Left cardiac atrium (tissue), 4 donors: ENCODE measurements at regions not wholly inside any gene's neighbourhood (a gene's known extent, or its start where the extent isn't known, plus 50 kb on each side); places are given as distances from the start of the nearest gene placed in this dataset.
"Not testable (repeated sequence)": the region's sequence is repeated elsewhere in the genome, so short reads cannot be mapped to it uniquely, and the experiment has no call there.

Experiments
- ATAC-seq, 2 donors: fragments of 200-7000 bp; cut with Tn5 transposase; one replicate each; pipeline ENCODE4 v1.9.1; 2020; ENCODE audit warnings: mild to moderate bottlenecking in 2 of 2, moderate library complexity in 2 of 2
- DNase-seq: peaks from one replicate; pipeline ENCODE4 v3.0.0-alpha.2; 2020
- intact Hi-C, 2 donors: fragments of 100-400 bp; cut with DNase I; formaldehyde crosslinking; loops; one replicate each; pipeline versions ENCODE4 v1.14.1 to v1.15.1; 2022 to 2023
- donor health status: DM: no; HTN: yes; CAD: no.
- donor health status: DM: no; HTN: yes; CAD: no; lungs with severe emphysema.
- donor health status: DM: yes; HTN: yes; CAD: no.
- donor health status: Dilated cardiomyopathy.

DNA sequence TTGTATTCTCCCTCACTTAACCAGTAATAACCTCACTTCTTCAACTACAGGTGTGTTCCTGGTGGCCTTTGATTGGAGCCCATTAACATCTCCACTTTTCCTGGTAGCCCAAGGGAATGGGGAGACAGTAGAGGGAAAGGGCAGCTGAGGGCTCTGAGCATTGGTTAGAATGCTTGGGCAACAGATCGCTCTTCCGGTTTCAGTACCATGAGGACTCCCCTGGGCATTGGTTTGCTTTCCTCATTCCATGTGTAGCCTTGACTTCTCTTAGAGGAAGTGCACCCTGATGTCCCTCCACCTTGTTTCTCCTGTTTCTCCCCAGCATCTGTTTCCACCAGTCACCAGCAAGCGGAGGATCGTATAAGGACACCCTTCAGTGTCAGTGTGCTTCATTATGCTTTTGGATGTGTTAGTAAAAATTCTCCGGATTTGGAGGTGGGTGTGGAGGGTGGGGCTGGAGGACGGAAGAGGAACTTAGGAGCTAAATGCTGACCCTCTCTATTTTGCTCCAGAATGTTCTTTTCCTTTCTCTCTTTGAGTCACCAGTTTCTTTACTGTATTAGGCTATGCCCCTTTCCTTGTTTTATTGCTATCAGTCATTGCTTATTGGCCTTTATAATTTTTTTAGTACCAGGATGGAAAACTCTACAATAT is 50.6 kb upstream of the ZNG1B start:
- intact Hi-C loops, DNase-seq: not testable (repeated sequence)
- peak in 1 of 2 donors; percentile 49 for ATAC-seq

DNA sequence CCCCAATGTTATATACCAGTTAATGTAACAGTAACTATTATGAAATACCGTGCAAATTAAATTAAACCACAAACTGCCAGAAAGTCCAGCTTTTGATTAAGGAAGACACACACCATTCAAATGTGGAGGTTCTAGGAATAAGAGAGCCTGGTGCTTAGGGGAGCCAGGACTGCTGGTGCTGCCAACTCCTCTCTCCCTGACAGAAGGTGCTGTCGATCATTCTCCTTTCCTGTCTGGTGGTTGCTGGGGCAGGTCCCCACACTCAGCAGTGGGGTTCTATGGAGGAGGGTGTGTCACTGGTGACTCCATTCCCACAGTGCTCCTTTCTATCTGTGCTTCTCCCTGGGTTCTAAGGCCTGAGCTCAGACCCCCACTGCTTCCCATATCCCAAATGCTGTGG is 57.9 kb upstream of the ZNG1B start:
- not testable (repeated sequence) for DNase-seq, ATAC-seq
- intact Hi-C loops: loop anchor here in 1 of 2 donors (10.0 kb wide), 1 partner anchor 175 kb away; no protein-coding TSS in a partner anchor

DNA sequence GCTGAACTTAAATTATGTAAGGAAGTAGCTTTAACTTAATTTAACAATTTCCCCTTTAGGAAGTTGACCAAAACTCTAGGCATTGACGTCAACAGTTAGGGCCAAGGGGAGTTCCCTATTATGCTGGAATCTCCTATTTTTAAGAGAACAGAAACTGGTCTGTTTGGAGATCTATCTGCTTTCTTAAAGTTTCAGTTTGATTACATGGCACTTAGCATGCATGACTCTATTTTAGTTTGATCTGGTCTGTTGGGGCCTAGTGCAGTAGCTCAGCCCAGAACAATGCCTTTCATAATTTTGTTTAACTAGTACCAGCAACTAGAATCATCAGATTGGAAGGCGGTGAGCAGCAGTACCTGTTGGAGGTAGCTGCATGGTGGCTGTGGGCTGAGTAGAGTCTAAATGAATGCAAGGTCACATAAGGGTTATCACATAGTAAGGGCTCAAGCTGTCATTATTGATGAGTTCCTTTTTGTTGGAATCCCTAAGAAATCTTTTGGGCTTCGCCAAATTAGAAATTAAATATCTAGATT is 60.5 kb upstream of the ZNG1B start:
- intact Hi-C loops: loop anchor here in 1 of 2 donors (10.0 kb wide), 1 partner anchor 172 kb away; no protein-coding TSS in a partner anchor
- DNase-seq (no peak), ATAC-seq (peak; percentile 47 to 58)

DNA sequence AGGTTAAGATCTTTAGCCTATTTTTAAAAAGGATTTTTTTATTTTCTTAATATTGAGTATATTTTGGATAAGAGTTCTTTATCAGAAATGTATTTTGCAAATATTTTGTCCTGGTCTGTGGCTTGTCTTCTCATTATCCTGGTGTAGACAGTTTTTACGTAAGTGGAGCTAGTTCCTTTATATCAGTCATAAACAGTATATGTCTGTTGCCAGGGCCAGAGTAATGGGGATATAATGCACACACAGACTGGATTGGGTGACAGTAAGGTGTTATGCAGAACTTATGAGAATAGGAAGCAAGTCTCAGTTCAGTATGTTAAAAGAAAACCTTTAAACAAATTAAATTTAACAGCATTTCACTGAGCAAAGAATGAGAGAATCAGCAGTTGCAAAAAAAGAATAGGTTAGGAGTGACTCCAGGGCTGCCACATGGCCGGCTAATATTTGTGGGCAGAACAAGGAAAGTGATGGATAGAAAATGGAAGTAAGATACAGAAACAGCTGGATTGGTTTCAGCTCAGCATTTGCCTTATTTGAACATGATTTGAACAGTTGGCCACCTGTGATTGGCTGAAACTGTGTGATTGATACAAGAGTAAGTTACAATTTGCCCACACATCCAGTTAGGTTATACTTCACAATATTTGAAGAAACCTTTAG is 61.1 kb upstream of the ZNG1B start:
- intact Hi-C loops: loop anchor here in 1 of 2 donors (10.0 kb wide), 1 partner anchor 172 kb away; no protein-coding TSS in a partner anchor
- peak in 1 of 2 donors; percentile 35 for ATAC-seq

DNA sequence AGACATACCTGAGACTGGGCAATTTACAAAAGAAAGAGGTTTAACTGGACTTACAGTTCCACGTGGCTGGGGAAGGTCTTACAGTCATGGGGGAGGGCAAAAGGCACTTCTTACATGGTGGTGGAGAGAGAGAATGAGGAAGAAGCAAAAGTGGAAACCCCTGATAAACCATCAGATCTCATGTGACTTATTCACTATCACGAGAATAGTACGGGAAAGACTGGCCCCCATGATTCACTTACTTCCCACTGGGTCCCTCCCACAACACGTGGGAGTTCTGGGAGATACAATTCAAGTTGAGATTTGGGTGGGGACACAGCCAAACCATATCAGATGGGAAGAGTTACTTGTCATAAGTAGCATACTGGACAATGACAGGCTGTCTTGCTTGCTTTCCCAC is 62.6 kb upstream of the ZNG1B start:
- intact Hi-C loops: loop anchor here (5.0 to 10.0 kb wide), 4 partner anchors 128 to 238 kb away; no protein-coding TSS in a partner anchor
- DNase-seq, ATAC-seq: not testable (repeated sequence)

More for the DNA sequence above, 61.1 kb upstream of the ZNG1B start:
- no peak for DNase-seq

DNA sequence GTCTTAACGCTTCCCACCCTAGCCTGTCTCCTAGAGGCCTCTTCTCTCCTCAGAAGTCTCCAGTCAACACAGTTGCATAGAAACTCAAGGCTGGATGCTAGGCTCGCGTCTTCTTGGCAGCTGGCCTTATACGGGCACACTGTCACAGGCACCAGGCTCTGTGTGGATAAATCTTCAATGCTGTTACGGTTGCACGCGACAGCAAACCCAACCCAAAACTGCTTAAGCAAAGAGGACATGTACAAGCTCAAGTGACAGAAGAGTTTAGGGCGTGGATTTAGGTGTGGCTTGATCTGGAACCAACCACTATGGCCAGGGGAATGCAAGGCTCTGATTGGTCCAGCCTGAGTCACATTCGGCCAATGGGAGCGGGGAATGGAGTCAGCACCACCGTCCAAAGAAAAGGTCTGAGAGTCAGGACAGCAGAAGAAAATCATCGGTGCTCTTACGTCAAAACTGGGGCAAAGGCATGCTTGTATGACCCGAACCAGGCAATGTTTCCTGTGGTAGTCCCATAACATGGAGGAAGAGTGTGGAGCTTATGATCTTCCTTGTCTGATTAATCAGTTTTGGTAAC is 65.1 kb upstream of the ZNG1B start:
- DNase-seq, ATAC-seq: not testable (repeated sequence)
- intact Hi-C loops: loop anchor here (5.0 to 10.0 kb wide), 4 partner anchors 125 to 235 kb away; no protein-coding TSS in a partner anchor

DNA sequence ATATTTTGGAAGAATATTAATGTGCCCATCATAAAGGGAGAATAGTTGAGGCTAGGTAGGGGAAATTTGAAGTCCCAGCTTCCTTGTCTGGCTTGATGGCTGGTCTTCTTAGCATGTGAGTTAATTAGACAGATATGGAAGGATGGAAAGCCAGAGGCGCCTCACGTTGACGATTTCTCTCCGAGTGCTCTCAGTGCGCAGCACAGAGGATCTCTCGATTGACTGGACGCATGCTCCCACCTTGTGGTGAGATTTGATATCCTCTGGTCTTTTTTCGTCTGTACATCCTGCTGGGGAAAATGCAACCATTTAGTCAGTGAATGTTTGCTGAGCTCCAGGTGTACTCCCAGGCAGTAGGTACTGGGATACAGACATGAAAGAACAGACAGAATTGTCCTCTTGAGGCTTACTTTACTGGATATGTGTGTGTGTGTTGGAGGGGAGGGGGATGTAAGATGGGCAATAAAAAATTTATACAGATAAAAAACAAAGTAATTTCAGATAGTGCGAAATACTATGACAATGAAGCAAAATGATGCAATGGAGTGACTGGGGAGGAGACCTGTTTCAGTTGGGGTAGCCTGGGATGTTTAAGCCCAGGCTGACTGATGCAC is 66.9 kb upstream of the ZNG1B start:
- ATAC-seq (peak; percentile 92 to 94), DNase-seq (peak; percentile 61)
- intact Hi-C loops: loop anchor here (1.0 to 10.0 kb wide), 6 partner anchors 121 to 233 kb away; no protein-coding TSS in a partner anchor

DNA sequence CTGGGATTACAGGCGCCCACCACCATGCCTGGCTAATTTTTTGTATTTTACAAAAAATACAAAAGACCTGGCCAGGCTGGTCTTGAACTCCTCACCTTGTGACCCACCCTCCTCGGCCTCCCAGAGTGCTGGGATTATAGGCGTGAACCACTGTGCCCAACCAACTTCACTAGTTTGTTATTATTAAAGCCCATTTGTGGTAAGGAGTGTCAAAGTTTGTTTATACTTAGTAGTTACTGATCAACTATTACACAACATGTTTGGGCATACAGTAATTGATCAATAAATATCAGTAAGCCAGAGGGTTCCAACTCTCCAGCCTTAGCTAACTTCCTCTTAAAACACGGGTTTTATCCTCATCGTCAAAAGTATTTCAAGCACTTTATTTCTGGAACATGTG is 67.5 kb upstream of the ZNG1B start:
- DNase-seq (no peak), ATAC-seq (no peak)
- intact Hi-C loops: loop anchor here (1.0 to 10.0 kb wide), 6 partner anchors 121 to 233 kb away; no protein-coding TSS in a partner anchor

DNA sequence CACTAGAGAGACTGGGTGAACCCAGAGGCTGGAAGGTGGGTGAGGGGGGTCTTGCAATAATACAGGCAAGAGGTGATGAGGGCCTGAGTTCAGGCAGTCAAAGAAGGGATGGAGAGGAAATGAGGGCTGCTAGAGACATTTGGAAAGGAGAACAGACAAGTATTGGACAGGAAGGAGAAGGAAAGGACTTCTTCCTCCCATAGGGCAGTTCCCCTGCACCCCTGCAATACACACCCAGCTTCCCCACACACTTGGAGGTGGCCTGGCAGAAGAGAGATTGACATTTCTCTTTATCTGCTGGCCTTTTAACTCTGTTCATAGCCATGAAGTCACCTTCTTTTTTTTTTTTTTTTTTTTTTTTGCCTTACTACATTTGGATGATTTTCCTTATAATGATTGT is 68.9 kb upstream of the ZNG1B start:
- intact Hi-C loops, DNase-seq: not testable (repeated sequence)
- ATAC-seq: peak in 1 of 2 donors; percentile 8

DNA sequence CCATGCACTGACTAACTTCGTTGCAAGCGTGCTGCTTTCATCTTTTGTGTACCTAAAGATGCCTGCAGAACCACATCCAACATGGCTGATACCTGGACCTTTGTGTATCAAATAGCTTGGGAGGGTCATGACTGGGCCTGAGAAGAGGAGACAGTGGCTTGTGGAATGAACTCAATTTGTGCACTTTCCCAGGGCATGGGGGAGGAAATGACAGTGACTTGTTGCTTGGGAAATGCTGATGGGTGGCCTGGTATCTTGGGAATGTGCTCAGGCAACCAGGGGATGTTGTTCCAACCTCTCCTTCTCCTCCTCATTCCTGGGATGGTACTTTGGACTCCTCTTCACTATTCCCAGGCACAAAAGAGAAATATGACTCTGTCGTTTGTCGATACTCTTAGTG is 70.7 kb upstream of the ZNG1B start:
- DNase-seq, intact Hi-C loops, ATAC-seq: not testable (repeated sequence)

DNA sequence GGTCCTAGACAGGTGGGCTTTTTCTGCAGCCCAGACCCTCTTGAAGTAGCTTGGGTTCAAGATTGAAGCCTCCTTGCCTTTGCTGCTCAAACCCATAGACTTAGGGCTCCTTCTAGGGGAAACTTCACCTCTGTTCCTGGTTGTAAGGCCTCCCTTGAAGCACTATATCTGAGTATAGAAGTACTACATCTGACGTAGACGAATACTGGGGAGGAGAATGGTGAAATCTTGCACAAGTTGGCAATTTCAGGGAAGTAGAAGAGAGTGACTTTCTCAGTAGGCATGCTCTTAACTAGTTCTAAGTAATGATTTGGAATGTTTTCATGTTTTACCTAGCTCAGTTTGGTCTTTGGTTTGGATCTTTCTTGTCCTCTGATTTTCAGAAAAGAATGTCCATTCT is 71.7 kb upstream of the ZNG1B start:
- ATAC-seq, DNase-seq, intact Hi-C loops: not testable (repeated sequence)

DNA sequence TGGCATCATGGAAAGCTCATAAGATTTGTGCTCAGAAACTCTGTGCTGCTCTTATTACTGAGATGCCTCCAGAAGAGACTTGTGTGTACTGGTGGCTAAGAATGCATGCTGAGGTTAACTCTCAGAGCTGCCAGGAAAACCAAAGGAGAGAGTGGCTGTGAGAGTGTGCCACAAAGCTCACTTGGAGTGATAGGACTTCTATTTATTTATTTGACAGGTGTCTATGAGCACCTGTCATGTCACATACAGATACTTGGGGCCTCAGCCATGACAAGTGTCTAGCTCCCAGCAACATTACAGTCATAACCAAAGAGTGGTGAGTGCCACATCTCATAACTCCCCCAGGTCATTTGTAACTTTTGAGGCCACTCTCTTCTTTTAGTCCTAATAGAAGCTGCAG is 72.2 kb upstream of the ZNG1B start:
- intact Hi-C loops, DNase-seq: not testable (repeated sequence)
- ATAC-seq: peak in 1 of 2 donors; percentile 50

DNA sequence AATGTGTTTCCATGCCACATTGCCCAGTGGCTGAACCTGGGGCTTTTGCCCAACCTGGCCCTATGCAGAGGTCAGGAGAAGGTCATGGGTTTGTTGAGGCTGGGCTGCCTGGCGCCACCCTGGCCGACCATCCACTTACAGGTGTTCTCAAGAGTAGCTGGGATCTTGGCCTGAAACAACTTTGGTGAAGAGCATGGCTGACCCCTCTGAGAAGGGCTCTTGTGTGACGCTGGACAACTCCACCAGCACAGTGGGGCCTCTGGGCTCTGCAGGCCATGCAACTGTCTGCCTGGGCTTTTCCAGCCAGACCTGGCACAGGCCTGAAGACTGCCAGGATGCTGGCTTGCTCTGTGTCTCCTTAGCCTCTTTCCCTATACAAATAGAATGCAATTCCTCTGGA is 76.4 kb upstream of the ZNG1B start:
- ATAC-seq: no peak
- DNase-seq: no peak
- intact Hi-C loops: no loop called here

DNA sequence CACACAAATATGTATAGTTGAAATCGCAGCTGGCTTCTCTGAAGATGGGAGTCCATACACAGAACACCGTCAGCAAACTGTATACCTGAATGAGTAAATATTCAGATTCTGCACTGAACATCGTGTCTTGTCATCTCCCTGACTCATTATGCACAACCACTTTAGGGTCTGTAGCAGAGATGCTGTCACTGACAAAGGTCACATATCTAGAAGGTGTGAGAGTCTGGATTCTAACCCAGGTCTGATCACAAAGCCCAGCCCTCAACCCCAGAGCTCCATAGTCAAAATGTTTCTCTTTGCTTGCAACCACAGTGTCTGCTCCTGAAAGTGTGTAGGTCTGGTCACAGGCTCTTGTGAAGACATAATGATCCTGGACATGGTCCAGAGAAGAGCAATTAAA is 78.3 kb upstream of the PAX8 start:
- intact Hi-C loops: no loop called here
- ATAC-seq (no peak), DNase-seq (no peak)

DNA sequence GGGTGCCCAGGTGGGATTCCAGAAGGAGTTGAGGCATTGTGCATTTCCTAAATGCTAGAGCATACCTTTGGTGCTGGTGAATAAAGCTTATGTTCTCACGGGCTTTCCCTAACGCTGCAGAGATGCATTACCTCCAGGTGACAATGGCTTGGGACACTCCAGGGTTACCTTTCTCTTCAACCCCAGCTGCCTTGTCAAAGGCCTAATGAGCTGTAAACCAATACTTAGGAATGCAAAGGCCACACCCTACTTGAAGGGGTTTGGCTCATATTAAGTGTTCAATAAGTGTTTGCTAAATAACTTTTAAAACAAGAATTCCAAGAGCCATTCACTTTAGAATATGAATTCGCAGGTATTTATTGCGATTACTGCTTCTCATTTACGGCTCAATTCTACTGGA is 77.6 kb upstream of the PAX8 start:
- ATAC-seq, DNase-seq, intact Hi-C loops: not testable (repeated sequence)

DNA sequence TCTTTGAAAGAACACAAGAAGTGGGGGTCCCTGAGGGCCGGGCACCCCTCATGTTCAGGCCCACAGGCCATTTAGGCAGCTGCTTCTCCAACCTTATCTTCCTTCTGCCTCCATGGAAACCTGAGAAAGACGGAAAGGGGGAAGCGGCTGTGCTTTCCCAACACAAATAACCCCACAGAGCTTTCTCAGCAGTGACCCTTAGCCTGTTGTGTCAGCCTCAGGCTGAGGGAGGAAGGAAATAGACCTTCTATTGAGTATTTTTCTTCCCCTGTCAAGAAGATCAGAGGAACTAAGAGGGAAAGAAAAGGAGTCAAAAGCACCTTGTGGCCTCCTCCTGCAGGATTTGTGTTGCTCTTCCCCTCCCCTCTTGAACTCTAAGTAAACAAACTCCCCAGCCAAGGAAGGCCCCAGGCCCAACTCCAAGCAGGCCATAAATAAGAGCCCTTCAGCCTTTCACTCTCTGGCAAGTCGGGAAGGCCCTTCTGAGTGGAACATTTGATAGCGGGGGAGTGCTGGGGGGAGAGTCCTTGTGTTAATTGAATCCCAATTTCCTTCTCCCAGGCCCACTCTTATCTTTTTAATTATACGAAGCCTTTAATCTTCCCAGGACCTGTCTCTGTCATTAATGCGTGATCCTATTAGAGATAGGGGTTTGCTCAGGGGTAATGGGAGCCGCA is 76.8 kb upstream of the PAX8 start:
- intact Hi-C loops, ATAC-seq, DNase-seq: not testable (repeated sequence)

DNA sequence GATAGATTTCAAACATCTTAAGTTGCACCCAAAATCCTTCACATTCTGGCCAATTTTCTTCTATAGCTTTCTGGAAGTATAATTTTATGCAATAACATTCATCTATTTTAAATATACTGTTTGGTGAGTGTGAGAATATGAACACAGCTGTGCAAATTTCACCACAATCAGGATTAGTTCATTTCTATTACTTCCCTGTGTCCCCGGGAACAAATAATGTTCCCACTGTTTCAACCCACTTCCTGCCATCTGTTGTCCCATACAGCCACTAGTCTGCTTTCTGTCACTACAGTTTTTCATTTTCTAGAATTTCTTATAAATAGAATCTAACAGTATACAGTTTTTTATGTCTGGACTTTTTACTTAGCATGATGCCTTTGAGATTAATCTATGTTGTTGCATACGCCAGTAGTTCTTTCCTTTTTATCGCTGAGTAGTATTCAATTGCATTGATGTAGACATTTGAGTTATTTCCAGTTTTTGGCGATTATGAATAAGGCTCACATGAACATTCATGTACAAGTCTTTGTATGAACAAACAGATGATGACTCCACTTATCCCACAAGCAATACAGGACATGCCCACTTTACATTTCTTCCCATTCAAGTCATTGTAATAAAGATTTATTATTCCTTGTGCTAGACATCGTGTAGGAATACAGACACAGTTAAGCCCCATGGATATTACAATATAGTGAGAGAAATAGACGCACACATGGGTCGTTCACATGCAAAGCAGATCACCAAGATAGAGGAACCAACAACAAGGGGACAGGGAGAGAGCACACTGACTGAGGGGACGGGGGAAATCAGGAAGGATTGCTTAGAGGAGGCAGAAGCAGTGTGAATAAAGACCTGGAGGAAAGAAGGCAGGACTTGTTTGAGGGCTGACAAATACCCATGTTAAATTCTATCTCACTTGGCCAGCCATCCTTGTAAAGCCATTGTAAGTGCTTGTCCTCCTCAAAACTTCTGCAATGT is 72.9 kb upstream of the PAX8 start:
- intact Hi-C loops: no loop called here
- ATAC-seq (no peak), DNase-seq (no peak)
